ENCODE measurements at regions not wholly inside any gene's neighbourhood (a gene's known extent, or its start where the extent isn't known, plus 50 kb on each side); places are given as distances from the start of the nearest gene placed in this dataset.
"Not testable (repeated sequence)": the region's sequence is repeated elsewhere in the genome, so short reads cannot be mapped to it uniquely, and the experiment has no call there.

- Histone ChIP-seq H3K27me3 (ENCODE audit: control insufficient read depth, low read length) (no peaks in the 10 kb centered on the region), H3K4me3 (ENCODE audit: low read length) (no peak overlapping the region), H3K4me1 (ENCODE audit: control insufficient read depth, low read length) (no peaks in the 10 kb centered on the region), H4K20me1 (ENCODE audit: control insufficient read depth, insufficient read depth, low read depth, low read length) (no peaks in the 10 kb centered on the region), H3K9me2 (replicated peaks; ENCODE audit: control insufficient read depth, low read length) (no peaks in the 10 kb centered on the region), H3K27ac (ENCODE audit: low read depth, low read length) (no peak overlapping the region), H3K4me2 (ENCODE audit: low read length) (no peak overlapping the region), H3K9me3 (ENCODE audit: control insufficient read depth, insufficient read depth, low read length) (no peaks in the 10 kb centered on the region), H3F3A (ENCODE audit: control insufficient read depth, insufficient read depth) (no peaks in the 10 kb centered on the region), H3K79me2 (ENCODE audit: control insufficient read depth, low read length) (no peaks in the 10 kb centered on the region), H3K36me3 (ENCODE audit: control insufficient read depth, low read length) (no peaks in the 10 kb centered on the region)
- no peak for TF ChIP-seq EZH2phosphoT487 (IDR thresholded peaks at IDR 0.05; ENCODE audit: borderline replicate concordance, low read length)
These were observed 224.7 kb downstream of the CENPC start for GRCh38 chr4:67320645-67321044.

DNA sequence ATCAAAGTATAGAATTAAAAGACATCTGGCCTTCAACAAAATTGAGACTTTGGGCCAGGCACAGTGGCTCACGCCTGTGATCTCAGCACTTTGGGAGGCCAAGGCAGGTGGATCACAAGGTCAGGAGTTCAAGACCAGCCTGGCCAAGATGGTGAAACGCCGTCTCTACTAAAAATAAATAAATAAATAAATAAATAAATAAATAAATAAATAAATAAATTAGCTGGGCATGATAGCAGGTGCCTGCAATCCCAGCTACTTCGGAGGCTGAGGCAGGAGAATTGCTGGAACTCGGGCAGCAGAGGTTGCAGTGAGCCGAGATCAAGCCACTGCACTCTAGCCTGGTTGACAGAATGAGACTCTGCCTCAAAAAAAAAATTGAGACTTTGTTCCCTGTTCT, 225.7 kb downstream of the CENPC start:
- H3K79me2 ChIP-seq (ENCODE audit: control insufficient read depth, low read length); H4K20me1 ChIP-seq (ENCODE audit: control insufficient read depth, insufficient read depth, low read depth, low read length); H3K9me2 ChIP-seq (replicated peaks; ENCODE audit: control insufficient read depth, low read length); H3K4me1 ChIP-seq (ENCODE audit: control insufficient read depth, low read length); H3K4me2 ChIP-seq (ENCODE audit: low read length); H3K9me3 ChIP-seq (ENCODE audit: control insufficient read depth, insufficient read depth, low read length); H3F3A ChIP-seq (ENCODE audit: control insufficient read depth, insufficient read depth); H3K36me3 ChIP-seq (ENCODE audit: control insufficient read depth, low read length); H3K27me3 ChIP-seq (ENCODE audit: control insufficient read depth, low read length); H3K27ac ChIP-seq (ENCODE audit: low read depth, low read length); H3K4me3 ChIP-seq (ENCODE audit: low read length): not testable (repeated sequence)

DNA sequence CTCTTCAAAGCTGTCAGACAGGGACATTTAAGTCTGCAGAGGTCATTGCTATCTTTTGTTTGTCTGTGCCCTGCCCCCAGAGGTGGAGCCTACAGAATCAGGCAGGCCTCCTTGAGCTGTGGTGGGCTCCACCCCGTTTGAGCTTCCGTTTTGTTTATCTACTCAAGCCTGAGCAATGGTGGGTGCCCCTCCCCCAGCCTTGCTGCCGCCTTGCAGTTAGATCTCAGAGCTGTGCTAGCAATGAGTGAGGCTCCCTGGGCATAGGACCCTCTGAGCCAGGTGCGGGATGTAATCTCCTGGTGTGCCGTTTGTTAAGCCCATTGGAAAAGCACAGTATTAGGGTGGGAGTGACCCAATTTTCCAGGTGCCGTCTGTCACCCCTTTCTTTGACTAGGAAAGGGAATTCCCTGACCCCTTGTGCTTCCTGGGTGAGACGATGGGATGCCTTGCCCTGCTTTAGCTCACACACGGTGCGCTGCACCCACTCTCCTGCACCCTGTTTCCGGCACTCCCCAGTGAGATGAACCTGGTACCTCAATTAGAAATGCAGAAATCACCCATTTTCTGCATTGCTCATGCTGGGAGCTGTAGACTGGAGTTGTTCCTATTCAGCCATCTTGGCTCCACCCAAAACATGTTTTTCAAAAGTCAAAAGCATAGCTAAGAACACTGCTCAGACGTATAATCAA, 244.7 kb downstream of the CENPC start:
- H3K79me2 ChIP-seq (ENCODE audit: control insufficient read depth, low read length); H3K36me3 ChIP-seq (ENCODE audit: control insufficient read depth, low read length): not testable (repeated sequence)

DNA sequence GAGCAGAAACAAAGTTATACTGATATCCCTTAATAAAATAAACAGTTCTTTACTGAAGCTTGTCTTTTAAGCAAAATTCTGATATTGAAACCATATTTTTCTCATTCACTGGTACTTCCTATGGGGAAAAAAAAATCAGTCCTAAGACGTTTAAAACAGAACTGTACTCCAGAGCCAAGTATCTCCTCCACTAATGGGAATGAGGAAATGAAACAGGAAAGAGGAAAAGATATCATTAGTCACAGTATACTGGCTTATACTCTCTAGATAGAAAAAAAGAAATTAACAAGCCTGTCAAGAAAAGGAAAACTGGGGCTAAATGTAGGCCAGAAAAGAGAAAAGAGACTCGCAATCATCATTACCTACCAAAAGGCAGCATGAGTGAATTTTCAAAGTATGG, 252.7 kb downstream of the CENPC start:
- Histone ChIP-seq H3K9me3 (ENCODE audit: control insufficient read depth, insufficient read depth, low read length) (no peaks in the 10 kb centered on the region), H3K9me2 (replicated peaks; ENCODE audit: control insufficient read depth, low read length) (no peaks in the 10 kb centered on the region), H3K4me1 (ENCODE audit: control insufficient read depth, low read length) (no peaks in the 10 kb centered on the region), H3K36me3 (ENCODE audit: control insufficient read depth, low read length) (no peaks in the 10 kb centered on the region), H3K4me3 (ENCODE audit: low read length) (no peak overlapping the region), H3K79me2 (ENCODE audit: control insufficient read depth, low read length) (no peaks in the 10 kb centered on the region), H3F3A (ENCODE audit: control insufficient read depth, insufficient read depth) (no peaks in the 10 kb centered on the region), H3K4me2 (ENCODE audit: low read length) (no peak overlapping the region), H3K27ac (ENCODE audit: low read depth, low read length) (no peak overlapping the region), H4K20me1 (ENCODE audit: control insufficient read depth, insufficient read depth, low read depth, low read length) (no peaks in the 10 kb centered on the region), H3K27me3 (ENCODE audit: control insufficient read depth, low read length) (no peaks in the 10 kb centered on the region)
- TF ChIP-seq EZH2phosphoT487 (IDR thresholded peaks at IDR 0.05; ENCODE audit: borderline replicate concordance, low read length) (no peak), CTCF (IDR thresholded peaks at IDR 0.05; ENCODE audit: low read depth, low read length, poor library complexity, severe bottlenecking) (no peak)

More for the DNA sequence above, 244.7 kb downstream of the CENPC start:
- H3F3A ChIP-seq (ENCODE audit: control insufficient read depth, insufficient read depth); H4K20me1 ChIP-seq (ENCODE audit: control insufficient read depth, insufficient read depth, low read depth, low read length); H3K9me2 ChIP-seq (replicated peaks; ENCODE audit: control insufficient read depth, low read length); H3K27ac ChIP-seq (ENCODE audit: low read depth, low read length); H3K9me3 ChIP-seq (ENCODE audit: control insufficient read depth, insufficient read depth, low read length); H3K4me2 ChIP-seq (ENCODE audit: low read length); H3K27me3 ChIP-seq (ENCODE audit: control insufficient read depth, low read length); H3K4me3 ChIP-seq (ENCODE audit: low read length); H3K4me1 ChIP-seq (ENCODE audit: control insufficient read depth, low read length): not testable (repeated sequence)

GRCh38 chr4:67292045-67292444, 253.3 kb downstream of the CENPC start:
- TF ChIP-seq CTCF (IDR thresholded peaks at IDR 0.05; ENCODE audit: low read depth, low read length, poor library complexity, severe bottlenecking): no peak
- TF ChIP-seq EZH2phosphoT487 (IDR thresholded peaks at IDR 0.05; ENCODE audit: borderline replicate concordance, low read length): no peak

More at GRCh38 chr4:67292045-67292444, 253.3 kb downstream of the CENPC start:
- Histone ChIP-seq H3K79me2 (ENCODE audit: control insufficient read depth, low read length) (no peaks in the 10 kb centered on the region), H3K9me2 (replicated peaks; ENCODE audit: control insufficient read depth, low read length) (no peaks in the 10 kb centered on the region), H3K9me3 (ENCODE audit: control insufficient read depth, insufficient read depth, low read length) (no peaks in the 10 kb centered on the region), H3K4me2 (ENCODE audit: low read length) (no peak overlapping the region), H3K27ac (ENCODE audit: low read depth, low read length) (no peak overlapping the region), H3K36me3 (ENCODE audit: control insufficient read depth, low read length) (no peaks in the 10 kb centered on the region), H3K4me3 (ENCODE audit: low read length) (no peak overlapping the region), H4K20me1 (ENCODE audit: control insufficient read depth, insufficient read depth, low read depth, low read length) (no peaks in the 10 kb centered on the region), H3F3A (ENCODE audit: control insufficient read depth, insufficient read depth) (no peaks in the 10 kb centered on the region), H3K4me1 (ENCODE audit: control insufficient read depth, low read length) (no peaks in the 10 kb centered on the region), H3K27me3 (ENCODE audit: control insufficient read depth, low read length) (no peaks in the 10 kb centered on the region)
